ENCODE measurements at regions not wholly inside any gene's neighbourhood (a gene's known extent, or its start where the extent isn't known, plus 50 kb on each side); places are given as distances from the start of the nearest gene placed in this dataset.
"Not testable (repeated sequence)": the region's sequence is repeated elsewhere in the genome, so short reads cannot be mapped to it uniquely, and the experiment has no call there.

DNA sequence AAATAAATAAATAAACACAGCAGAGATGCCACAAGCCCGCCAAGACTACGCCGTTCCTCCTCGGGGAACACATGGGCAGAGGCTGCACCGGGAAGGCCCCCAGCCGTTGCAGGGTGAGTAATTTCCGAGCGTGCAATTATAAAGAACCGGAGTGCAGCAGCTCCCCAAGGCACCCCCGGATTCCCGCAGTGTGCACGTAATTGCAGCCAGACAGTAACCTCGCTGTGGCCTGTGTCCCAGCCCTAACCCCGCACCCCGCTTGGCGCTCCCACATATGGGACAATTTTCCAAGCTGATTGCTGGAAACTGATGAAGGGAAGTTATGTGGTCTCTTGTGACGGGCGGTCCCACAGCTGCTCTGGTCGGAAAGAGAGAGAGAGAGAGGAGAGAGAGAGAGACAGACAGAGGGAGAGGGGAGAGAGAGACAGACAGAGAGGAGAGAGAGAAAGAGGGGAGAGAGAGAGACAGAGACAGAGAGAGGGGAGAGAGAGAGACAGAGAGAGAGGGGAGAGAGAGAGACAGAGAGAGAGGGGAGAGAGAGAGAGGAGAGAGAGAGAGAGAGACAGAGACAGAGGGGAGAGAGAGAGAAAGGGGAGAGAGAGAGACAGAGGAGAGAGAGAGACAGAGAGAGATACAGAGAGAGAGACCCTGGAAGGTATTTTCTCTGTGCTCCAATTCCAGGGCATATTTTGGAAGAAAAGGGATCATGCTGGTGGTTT lies 275.4 kb downstream of the SHOX start:
- no peak for DNase-seq (ENCODE audit: low read depth in 1 of 2, low spot score in 1 of 2)

DNA sequence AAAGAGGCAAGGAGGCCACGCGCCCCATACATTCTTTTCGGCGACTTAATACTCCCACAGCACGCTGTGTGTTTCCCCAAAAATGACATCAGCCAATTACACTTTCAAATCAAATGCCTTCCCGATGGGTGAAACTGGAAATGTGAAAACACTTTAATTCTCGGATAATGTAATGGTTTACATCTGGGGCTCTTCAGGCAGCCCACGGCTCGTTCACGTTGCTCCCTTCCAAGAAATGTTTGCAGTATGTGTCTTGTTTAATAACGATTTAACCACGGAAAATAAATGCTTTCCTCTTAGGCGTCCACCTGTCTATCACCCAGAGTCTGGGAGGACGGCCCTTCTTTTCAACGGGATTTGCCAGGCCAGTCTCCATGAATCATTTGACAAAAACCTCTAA lies 272.5 kb downstream of the SHOX start:
- no peak for DNase-seq (ENCODE audit: low read depth in 1 of 2, low spot score in 1 of 2)

DNA sequence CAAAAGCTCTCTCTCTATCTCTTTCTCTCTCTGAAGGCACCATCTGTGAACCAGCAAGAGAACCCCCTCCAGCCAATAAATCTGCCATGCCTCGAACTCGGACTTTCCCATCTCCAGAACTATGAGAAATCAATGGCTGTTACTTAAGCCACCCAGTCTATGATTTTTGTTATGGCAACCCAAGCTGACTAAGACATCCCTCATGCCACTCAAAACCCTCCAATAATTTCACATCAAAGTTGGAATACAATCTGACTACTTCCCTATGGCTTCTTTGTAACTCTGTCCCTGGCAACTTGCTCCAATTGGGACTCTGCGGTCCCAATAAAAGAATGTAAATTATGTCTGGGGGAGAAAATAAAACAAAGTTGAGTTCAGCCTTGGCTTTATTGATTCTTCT lies 265.7 kb downstream of the SHOX start:
- DNase-seq (ENCODE audit: low read depth in 1 of 2, low spot score in 1 of 2): no peak

DNA sequence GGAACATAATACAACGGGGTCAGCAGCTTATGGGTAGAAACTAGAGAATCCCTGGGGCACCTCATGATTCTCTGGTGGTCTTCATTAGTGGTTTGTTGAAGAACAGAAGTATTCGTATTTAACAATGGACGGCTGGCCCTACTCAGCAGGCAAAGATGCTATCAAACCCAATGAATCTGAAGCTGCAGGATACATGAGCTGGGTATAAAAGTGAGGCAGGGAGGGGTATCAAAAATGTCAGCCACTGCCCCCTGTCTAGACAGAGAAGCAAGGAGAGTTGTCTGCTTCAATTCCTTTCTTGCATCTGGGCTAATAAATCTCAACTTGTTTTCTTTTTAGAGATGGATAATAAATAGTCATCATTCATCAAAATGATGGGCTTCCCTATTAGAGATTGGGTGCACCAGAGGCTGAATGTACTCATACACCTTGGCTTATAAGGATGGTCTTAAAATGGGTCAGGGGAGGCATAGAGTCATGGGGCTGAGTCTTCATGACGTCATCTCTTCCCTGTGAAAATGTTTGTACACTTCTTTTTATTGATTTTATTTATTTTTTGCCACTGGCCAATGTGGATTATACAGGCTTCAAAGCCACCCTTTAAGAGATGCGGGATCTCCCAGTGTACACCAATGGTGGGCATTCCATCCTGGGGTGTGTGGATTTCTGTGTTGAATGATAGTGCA lies 259.5 kb downstream of the SHOX start:
- no peak for DNase-seq (ENCODE audit: low read depth in 1 of 2, low spot score in 1 of 2)

DNA sequence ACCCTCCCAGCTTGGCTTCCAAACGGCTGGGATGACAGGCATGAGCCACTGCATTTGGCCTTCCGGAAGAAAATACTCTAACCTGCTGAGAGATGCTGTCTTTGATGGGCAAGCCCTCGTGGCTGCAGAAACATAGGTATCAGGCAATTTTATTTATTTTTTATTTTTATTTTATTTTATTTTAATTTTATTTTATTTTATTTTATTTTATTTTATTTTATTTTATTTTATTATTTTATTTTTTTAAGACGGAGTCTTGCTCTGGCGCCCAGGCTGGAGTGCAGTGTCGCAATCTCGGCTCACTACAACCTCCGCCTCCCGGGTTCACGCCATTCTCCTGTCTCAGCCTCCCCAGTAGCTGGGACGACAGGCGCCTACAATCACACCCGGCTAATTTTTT lies 257.1 kb downstream of the SHOX start:
- not testable (repeated sequence) for DNase-seq (ENCODE audit: low read depth in 1 of 2, low spot score in 1 of 2)

DNA sequence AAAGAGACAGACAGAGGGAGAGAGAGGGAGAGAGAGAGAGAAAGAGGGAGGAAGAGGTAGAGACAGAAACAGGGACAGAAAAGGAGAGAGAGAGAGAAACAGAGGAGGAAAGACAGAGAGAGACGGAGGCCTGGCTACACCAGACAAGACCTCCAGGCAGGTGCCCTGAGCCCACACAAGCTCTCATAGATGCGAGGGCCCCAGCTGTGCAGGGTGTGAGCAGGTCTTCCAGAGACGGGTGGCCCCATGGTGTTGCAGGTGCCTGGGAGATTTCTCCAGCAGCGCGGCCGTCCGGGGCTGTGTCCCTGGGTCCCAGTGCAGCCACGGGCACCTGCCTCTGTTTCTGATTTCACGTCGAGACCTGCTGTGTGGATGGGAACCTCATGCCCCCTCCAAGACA lies 253.0 kb downstream of the SHOX start:
- no peak for DNase-seq (ENCODE audit: low read depth in 1 of 2, low spot score in 1 of 2)

DNA sequence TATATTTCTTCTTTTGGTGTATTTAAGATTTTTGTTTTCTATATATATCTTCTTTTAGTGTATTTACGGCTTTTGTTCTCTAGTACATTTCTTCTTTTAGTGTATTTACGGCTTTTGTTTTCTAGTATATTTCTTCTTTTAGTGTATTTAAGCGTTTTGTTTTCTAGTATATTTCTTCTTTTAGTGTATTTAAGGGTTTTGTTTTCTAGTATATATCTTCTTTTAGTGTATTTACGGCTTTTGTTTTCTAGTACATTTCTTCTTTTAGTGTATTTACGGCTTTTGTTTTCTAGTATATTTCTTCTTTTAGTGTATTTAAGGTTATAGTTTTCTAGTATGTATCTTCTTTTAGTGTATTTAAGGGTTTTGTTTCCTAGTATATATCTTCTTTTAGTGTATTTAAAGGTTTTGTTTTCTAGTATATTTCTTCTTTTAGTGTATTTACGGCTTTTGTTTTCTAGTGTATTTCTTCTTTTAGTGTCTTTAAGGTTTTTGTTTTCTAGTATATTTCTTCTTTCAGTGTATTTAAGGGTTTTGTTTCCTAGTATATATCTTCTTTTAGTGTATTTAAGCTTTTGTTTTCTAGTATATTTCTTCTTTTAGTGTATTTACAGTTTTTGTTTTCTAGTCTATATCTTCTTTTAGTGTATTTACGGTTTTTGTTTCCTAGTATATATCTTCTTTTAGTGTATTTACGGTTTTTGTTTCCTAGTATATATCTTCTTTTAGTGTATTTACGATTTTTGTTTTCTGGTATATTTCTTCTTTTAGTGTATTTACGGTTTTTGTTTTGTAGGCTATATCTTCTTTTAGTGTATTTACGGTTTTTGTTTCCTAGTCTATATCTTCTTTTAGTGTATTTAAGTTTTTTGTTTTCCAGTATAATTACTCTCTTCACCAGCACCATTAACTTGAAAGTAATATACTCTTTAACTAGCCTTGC lies 249.4 kb downstream of the SHOX start:
- DNase-seq (ENCODE audit: low read depth in 1 of 2, low spot score in 1 of 2): not testable (repeated sequence)

DNA sequence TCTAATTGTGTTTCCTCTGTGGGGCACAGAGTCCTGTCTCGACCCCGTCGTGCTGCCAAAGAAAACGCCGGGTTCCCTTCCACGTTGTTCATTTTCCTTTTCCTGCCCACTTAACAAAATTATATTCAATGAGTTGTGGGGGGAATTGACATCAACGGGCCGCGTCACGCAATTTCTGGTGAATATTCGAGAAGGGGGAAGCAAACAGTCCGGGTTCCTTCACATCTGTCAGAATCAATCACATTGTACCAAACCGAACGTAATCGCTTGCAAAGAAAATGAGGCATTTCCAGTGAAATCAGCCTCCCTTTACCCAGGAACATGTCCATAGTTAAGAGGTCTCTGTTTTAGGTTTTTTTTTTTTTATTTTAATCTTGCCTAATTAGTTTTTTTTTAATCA lies 243.5 kb downstream of the SHOX start:
- DNase-seq (ENCODE audit: low read depth in 1 of 2, low spot score in 1 of 2): no peak

DNA sequence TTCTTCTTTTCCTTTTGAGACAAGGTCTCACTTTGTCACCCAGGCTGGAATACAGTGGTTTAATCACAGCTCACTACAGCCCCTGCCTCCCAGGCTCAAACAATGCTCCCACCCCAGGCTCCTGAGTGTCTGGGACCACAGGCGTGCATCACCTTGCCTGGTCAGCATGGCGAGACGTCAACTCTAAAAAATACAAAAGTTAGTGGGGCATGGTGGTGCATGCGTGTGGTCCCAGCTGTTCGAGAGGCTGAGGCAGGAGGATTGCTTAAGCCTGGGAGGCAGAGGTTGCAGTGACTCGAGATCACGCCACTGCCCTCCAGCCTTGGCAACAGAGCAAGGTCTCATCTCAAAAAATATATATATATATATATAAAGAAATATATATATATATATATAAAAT lies 242.4 kb downstream of the SHOX start:
- no peak for DNase-seq (ENCODE audit: low read depth in 1 of 2, low spot score in 1 of 2)

DNA sequence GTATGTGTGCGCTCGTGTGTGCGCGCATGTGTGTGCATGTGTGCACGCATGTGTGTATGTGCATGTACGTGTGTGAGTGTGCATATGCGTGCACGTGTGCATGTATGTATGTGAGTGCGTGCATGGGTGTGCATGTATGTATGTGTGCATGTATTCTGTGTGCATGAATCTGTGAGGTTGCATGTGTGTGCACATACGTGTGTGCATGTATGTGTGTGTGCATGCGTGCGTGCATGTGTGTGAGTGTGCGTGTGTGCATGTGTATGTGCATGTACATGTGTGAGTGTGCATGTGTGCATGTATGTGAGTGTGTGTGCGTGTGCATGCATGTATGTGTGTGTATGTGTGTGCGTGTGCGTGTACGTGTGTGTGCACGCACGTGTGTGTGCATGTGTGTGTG lies 241.5 kb downstream of the SHOX start:
- DNase-seq (ENCODE audit: low read depth in 1 of 2, low spot score in 1 of 2): no peak

DNA sequence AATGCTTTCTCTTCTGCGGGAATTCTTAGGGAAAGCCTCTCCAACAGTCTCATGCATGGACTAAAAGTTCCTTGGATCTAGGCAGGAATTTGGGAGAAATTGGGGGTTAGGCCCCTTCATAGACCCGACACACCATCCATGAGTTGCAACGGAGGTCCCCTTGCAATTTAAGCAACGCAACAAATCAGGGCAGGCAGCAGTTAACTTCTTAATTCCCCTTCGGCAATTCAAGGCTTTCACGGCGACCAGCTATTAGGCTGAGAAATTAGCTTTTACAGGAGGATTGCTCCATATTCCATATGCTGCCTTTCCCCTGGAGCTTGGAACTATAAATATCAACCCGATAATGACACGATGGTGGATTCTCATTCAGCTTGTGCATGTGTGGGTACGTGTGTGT lies 241.0 kb downstream of the SHOX start:
- no peak for DNase-seq (ENCODE audit: low read depth in 1 of 2, low spot score in 1 of 2)

DNA sequence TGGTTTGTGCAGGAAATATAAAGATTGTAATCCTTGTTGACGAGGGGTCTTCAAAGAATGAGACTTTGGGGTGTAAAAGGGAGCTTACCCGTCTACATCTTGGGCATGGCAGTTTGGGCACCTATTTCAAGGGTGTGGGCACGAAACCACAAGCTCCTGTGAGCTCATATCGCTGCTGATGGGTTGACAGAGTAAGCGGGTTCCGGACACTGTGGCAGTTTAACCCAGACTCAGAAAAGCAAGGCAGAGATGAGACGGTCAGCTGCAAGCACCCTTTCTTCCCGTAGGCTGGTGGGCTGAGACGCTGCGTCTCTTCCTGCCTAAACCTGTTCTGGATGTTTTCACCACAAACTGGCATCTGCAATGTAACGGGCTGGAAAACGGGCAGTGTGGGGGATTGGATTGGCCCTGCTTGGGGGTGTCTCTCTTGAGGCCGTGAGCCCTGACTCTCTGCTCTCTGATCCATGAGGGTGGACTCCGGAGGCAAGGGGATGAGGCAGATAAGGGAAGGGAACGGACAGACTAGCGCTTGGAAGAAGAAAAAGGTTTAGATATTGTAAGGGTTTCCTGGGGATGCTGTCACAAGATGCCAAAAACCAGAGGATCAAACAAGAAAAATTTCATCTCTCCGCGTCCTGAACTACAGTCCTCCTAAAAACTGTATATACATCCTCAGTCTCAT lies 237.5 kb downstream of the SHOX start:
- no peak for DNase-seq (ENCODE audit: low read depth in 1 of 2, low spot score in 1 of 2)

DNA sequence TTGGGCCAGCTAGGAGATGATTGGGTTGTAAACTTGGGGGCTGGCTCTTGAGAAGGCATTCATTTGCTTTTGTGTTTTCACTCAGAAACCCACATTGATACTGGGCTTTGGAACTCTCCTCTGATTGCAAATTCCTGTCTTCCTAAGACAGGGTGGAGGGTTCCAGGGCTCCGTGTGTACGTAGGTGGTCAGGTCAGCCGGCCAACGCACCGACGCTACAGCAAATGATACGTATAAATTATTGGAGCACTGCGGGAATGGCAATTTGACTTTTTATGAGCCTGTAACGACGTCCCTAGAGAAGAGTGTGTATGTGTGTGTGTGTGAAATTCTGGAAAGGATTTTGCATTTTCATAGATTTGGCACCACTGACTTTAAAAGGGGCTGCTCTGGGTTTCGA lies 236.9 kb downstream of the SHOX start:
- DNase-seq (ENCODE audit: low read depth in 1 of 2, low spot score in 1 of 2): no peak

DNA sequence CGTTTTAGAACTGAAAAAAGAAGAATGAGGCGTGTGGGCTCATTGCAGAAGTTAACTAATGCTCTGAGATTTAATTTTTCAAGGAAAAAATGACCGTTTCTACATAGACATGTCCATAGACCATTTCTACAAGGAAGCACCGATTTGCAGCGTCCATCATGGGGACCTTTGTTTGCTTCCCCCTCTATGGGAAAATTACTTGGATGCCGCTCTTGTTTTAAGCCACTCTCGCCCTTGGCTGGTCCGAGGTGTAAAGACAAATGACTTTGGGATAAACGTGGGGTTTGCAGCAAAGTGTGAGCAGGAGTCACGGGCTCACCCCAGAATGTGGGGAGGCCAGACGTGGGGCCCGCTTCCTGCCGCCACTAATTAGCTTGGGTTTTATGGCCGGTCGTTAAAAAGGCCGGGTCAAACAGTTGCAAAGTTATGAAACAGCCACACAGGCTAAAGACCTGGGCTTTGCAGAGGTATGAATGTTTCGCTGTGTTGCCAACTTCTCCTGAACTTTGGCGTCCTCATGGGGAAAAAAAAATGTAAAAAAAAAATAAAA lies 235.9 kb downstream of the SHOX start:
- DNase-seq (ENCODE audit: low read depth in 1 of 2, low spot score in 1 of 2): no peak

DNA sequence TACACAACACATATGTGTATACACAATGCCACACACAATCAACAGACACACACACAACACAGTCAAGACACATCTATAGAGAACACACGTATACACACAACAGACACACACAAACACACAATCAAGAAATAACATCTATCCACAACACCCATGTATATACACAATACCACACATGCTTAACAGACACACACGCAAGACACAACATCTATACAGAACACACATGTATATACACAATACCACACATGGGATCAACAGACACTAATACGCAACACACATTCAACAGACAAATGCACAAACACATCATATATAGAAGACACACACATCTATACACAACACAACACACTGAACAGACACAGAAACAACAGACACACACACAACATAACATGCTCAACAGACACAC lies 234.8 kb downstream of the SHOX start:
- no peak for DNase-seq (ENCODE audit: low read depth in 1 of 2, low spot score in 1 of 2)

DNA sequence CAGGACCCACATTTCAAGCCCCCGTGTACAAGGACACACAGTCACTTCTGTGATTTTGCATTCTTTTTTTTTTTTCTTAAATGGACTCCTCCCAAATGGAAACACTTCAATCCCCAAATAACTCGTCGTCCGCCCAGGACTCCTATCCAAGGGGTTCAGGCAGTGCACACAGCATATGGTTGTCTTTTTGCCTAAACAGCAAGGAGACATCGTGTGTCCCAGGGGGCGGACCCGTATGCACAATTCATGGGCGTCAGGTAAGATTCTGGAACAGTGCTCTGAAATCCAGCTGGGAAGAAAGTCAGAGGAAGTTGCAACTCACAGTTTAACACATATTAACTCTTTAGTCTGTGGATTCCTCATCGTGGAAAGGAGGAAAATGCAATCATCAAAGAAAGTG lies 231.3 kb downstream of the SHOX start:
- no peak for DNase-seq (ENCODE audit: low read depth in 1 of 2, low spot score in 1 of 2)

DNA sequence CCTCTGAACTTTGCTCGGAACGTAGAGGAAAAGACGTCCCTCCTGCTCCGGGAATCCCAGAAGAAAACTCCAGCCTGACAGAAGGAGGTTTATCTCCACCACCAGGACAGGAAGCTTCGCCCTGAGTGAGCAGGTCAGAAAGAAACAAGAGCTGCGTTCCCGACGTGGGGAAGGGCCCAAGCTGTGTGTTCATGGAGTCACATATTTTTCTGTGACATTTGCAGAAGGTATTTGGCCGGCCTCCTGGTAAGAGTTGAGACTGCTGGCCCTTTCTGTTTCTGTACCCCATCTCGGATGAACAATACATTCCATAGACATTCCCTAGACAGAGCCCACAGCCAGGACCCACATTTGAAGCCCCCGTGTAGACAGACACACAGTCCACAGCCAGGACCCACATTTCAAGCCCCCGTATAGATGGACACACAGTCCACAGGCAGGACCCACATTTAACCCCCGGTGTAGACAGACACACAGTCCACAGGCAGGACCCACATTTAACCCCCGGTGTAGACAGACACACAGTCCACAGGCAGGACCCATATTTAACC lies 230.8 kb downstream of the SHOX start:
- DNase-seq (ENCODE audit: low read depth in 1 of 2, low spot score in 1 of 2): no peak

DNA sequence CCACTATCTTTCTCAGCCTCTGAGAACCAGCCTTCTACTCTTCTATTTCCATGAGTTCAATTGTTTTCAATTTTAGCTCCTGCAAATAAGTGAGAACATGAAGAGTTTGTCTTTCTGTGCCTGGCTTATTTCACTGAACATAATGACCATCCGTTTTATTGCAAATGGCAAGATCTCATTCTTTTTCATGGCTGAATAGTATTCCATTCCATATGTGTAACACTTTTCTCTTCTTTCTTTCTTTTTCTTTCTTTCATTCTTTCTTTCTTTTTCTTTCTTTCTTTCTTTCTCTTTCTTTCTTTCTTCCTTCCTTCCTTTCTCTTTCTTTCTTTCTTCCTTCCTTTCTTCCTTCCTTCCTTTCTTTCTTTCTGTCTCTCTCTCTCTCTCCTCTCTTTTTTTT lies 228.7 kb downstream of the SHOX start:
- DNase-seq (ENCODE audit: low read depth in 1 of 2, low spot score in 1 of 2): no peak

DNA sequence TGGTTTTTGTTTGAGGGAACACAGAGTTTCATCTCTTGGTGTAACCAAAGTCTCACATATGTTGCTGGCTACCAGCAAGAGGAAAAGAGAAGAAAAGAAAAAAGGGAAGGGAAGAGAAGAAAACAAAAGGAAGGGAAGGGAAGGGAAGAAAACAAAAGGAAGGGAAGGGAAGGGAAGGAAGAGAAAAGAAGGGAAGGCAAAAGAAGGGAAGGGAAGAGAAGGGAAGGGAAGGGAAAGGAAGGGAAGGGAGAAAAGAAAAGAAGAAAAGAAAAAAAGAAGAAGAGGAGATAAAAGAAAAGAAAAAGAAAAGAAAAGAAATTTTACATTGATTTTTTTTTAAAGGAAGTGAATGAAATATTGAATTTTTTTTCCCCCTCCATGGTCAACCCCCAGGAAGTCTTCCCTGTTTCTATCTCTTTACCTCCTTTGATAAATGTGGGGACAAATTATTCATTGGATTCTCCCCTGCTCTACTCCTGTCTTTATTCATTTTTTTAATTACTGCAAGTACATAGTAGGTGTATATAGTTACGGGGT lies 228.0 kb downstream of the SHOX start:
- no peak for DNase-seq (ENCODE audit: low read depth in 1 of 2, low spot score in 1 of 2)

DNA sequence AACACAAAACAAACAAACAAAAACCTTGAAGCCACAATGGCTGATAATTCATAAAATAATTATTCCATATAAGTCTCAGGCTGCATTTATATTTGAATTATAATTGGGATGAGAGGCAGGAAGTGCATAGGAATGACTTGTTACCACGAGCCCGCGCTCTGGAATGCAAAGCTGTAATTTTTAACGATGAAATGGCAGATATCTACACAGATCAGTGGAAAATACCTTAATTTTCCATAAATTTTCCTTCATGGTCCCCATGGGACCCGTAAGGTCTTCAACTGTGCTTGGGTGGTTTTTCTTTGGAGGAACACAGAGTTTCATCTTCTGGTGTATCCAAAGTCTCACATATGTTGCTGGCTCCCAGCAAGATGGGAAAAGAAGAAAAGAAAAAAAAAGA lies 226.8 kb downstream of the SHOX start:
- DNase-seq (ENCODE audit: low read depth in 1 of 2, low spot score in 1 of 2): no peak

Data from activated CD4-positive, alpha-beta T cell treated with anti-CD3 and anti-CD28 coated beads, Interleukin-2, amount 50 U/mL, for 24 hours (primary cell).